HG03457 (cell line): ENCODE measurements at regions not wholly inside any gene's neighbourhood (a gene's known extent, or its start where the extent isn't known, plus 50 kb on each side); places are given as distances from the start of the nearest gene placed in this dataset.

ENCODE experiments used
- ATAC-seq: cut with Tn5 transposase; IDR thresholded peaks from one replicate; pipeline ENCODE4 v1.9.1; 2021; ENCODE audit warnings: moderate number of reproducible peaks; ENCODE audit not compliant: unreplicated experiment

DNA sequence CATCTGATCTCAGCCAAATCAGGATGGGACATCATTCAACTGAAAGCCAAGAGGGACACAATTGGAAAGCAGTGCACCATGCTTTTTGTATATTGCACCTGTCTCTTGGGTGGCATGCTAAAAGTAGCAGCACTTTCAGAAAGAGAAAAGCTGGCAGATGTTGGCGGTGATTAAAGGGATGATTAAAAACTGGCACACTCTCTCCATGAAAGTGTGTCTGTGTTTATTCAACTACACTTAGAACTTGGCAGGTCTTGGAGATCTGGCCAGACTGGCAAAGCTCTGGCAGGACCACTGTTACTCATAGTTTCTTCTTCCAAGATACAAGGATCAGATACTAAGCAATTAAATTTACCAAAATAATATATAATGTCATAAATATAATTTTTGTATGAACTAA, 112.9 kb upstream of the ELAVL2 start:
- ATAC-seq: no peak

DNA sequence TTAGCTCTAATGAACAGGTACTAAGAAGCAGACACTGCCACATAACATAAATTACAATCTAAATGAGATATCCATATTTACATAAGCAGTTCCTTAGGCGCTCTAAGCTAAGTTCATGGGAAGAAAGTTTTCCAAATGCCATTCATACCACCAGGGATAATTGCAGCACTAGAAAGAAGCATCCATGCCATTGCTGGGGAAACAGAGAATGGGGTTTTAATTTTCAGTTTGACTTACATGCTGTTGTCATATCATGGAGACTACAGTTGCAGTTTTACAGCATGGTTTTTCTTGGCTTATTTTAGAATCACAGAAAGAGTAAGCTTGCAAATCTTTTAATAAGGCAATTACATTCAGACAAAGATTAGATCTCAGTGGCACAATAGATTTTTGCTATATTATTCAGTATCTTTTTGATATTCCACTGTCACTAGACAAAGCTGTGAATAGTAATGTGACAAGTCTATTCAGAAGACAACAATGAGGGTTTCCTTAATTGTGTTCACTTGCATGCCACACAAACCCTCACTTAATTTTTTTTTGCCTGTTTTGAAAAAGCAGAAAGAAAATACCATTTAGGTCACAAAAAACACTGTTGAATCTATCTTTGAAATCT, 108.4 kb upstream of the ELAVL2 start:
- ATAC-seq: no peak

DNA sequence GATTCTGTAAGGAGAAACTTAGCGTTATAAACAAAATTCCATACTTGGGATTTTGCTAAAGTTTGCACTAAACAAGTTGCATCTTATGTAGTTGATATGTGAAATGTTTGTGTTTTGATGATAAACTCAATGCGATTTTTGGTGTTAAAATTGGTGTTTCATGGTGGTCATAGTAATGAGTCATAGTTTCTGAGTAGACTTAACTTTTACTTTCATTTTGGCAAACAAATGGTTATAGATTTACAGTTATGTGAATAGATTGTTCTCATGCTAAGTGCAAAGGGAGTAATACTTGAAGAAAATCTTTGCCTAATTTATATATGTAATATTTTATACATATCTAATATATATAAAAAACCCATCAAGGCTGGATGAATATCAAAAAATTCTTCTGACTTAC, 107.3 kb upstream of the ELAVL2 start:
- ATAC-seq: no peak

DNA sequence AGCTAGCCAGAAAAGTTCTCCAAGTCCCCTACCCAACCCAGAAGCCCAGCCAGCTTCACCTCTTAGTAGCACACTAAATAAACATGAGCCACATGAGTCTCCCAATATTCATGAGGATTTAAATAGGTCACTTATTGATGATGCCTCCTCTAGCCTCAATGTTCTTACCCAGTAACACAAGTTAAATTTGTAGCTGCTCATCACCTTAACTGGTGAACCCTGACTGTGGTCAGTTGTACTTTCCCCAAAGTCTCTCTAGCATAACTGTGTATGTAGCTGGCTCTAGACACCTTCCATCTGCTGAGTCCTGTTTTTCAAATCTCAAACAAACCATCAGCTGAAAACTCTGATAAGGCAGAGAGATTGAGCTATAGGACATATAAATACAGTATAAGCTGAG, 100.3 kb upstream of the ELAVL2 start:
- ATAC-seq: peak; percentile 93

DNA sequence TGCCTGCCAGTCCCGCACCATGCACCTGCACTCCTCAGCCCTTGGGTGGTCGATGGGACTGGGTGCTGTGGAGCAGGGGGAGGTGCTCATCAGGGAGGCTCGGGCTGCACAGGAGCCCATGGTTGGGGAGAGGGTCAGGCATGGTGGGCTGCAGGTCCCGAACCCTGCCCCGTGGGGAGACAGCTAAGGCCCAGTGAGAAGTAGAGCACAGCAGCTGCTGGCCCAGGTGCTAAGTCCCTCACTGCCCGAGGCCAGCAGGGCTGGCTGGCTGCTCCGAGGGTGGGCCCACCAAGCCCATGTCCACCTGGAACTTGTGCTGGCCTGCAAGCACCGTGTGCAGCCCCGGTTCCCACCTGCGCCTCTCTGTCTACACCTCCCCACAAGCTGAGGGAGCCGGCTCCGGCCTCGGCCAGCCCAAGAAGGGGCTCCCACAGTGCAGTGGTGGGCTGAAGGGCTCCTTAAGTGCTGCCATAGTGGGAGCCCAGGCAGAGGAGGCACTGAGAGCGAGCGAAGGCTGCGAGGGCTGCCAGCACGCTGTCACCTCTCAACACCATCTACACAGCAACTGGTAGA, 88.5 kb upstream of the ELAVL2 start:
- ATAC-seq: no peak

DNA sequence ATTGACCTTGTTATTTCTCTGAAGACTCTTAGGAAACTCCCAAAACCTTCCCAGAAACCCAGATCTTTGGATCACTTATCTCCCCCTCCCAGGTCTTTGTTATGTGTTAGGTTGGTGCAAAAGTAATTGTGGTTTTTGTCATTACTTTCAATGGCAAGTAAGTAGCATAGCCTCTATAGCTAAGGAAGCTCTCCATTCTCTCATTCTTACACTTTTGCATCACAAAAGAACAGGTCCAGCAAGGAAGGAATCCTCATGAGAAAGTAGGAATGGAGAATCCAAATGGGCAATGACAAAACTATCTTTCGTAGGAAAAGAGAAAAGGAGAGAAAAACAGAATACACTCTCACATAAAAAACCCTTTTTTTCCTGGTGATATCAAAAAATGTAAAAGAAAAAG, 81.3 kb upstream of the ELAVL2 start:
- ATAC-seq: no peak

DNA sequence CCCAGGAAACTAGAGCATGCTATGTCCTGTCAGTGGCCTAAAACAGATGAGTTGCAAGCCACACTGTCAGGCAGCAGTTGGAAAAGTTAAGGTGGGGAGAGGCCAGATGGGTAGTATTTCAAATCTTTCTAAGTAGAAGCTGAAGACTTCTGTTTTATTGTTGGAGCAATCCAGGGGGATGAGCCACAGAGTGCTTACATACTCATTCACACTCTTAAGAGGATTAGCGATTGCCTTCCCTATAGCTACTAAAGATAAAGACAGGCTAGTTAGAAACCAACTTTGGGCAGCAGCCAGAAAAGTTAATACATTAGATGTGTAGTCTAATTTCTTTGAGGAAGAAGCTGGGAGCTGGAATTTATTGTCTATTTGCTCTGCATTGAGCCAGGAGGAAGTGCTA, 61.7 kb upstream of the ELAVL2 start:
- no peak for ATAC-seq
